NCI-H2029 (cell line): ENCODE measurements at regions not wholly inside any gene's neighbourhood (a gene's known extent, or its start where the extent isn't known, plus 50 kb on each side); places are given as distances from the start of the nearest gene placed in this dataset.

Experiments
- DNase-seq: peaks from one replicate; lab custom pipeline; 2025; lab: John Stamatoyannopoulos, UW

GRCh38 chr4:17336524-17336961, 175.3 kb downstream of the QDPR start:
- no peak for DNase-seq

GRCh38 chr4:17336069-17336468, 175.8 kb downstream of the QDPR start:
- no peak for DNase-seq

GRCh38 chr4:17335371-17335770, 176.5 kb downstream of the QDPR start:
- DNase-seq: no peak

- no peak for DNase-seq
Measured at GRCh38 chr4:17332478-17332877, 179.4 kb downstream of the QDPR start.

GRCh38 chr4:17329046-17329445, 182.8 kb downstream of the QDPR start:
- DNase-seq: no peak

GRCh38 chr4:17328141-17328815, 183.6 kb downstream of the QDPR start:
- no peak for DNase-seq

- DNase-seq: no peak
Measured at GRCh38 chr4:17327591-17327990, 184.3 kb downstream of the QDPR start.

- no peak for DNase-seq
Measured at GRCh38 chr4:17326756-17327155, 185.1 kb downstream of the QDPR start.

GRCh38 chr4:17325098-17325497, 186.8 kb downstream of the QDPR start:
- DNase-seq: no peak

- no peak for DNase-seq
Measured at GRCh38 chr4:17324386-17324830, 187.5 kb downstream of the QDPR start.

- no peak for DNase-seq
Measured at GRCh38 chr4:17323554-17324385, 188.1 kb downstream of the QDPR start.

- DNase-seq: no peak
Measured at GRCh38 chr4:17322514-17322913, 189.4 kb downstream of the QDPR start.

GRCh38 chr4:17320046-17320445, 191.8 kb downstream of the QDPR start:
- DNase-seq: no peak

- no peak for DNase-seq
Measured at GRCh38 chr4:17317526-17317925, 194.4 kb downstream of the QDPR start.

GRCh38 chr4:17316566-17316965, 195.3 kb downstream of the QDPR start:
- no peak for DNase-seq

- DNase-seq: no peak
Measured at GRCh38 chr4:17315459-17315858, 196.4 kb downstream of the QDPR start.

- no peak for DNase-seq
Measured at GRCh38 chr4:17313194-17313593, 198.7 kb downstream of the QDPR start.

- no peak for DNase-seq
Measured at GRCh38 chr4:17310269-17310652, 201.6 kb downstream of the QDPR start.

GRCh38 chr4:17309567-17310268, 202.2 kb downstream of the QDPR start:
- no peak for DNase-seq

- no peak for DNase-seq
Measured at GRCh38 chr4:17301869-17302268, 210.0 kb downstream of the QDPR start.

- DNase-seq: no peak
Measured at GRCh38 chr4:17301266-17301665, 210.6 kb downstream of the QDPR start.

- DNase-seq: no peak
Measured at GRCh38 chr4:17296921-17297890, 214.7 kb downstream of the QDPR start.
